ENCODE measurements at regions not wholly inside any gene's neighbourhood (a gene's known extent, or its start where the extent isn't known, plus 50 kb on each side); places are given as distances from the start of the nearest gene placed in this dataset.

DNA sequence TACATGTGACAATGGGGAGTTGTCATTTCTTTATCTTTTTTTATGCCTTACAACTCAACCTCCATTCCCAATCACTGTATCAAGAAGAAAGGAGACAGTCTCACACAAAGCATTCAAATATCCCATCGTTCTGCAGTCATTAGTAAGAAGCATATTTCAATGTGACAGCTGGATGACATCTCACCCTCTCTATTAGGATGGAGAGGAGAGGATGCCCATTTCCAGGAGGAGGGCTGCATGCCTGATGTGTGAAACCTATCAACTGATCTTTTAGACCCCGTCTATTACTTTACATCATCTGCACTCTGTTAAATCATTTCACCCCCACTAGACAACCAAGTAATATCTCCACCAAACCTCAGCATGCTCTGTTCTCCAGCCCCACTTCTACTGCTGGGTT is 292.7 kb upstream of the CHAC2 start:
- TF ChIP-seq, protein P1, sequence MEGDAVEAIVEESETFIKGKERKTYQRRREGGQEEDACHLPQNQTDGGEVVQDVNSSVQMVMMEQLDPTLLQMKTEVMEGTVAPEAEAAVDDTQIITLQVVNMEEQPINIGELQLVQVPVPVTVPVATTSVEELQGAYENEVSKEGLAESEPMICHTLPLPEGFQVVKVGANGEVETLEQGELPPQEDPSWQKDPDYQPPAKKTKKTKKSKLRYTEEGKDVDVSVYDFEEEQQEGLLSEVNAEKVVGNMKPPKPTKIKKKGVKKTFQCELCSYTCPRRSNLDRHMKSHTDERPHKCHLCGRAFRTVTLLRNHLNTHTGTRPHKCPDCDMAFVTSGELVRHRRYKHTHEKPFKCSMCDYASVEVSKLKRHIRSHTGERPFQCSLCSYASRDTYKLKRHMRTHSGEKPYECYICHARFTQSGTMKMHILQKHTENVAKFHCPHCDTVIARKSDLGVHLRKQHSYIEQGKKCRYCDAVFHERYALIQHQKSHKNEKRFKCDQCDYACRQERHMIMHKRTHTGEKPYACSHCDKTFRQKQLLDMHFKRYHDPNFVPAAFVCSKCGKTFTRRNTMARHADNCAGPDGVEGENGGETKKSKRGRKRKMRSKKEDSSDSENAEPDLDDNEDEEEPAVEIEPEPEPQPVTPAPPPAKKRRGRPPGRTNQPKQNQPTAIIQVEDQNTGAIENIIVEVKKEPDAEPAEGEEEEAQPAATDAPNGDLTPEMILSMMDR (IDR thresholded peaks at IDR 0.05) = no peak
- TF ChIP-seq POLR2AphosphoS5 (IDR thresholded peaks at IDR 0.05) (no peak), POLR2A (IDR thresholded peaks at IDR 0.05) (no peak), EP300 (IDR thresholded peaks at IDR 0.05) (no peak)
